Glutamatergic neuron (in vitro differentiated cells): ENCODE measurements at regions not wholly inside any gene's neighbourhood (a gene's known extent, or its start where the extent isn't known, plus 50 kb on each side); places are given as distances from the start of the nearest gene placed in this dataset.

Source experiments
- DNase-seq: peaks from one replicate; pipeline ENCODE4 v3.0.0; 2022
- H3K27ac Mint-ChIP-seq: one replicate; pipeline ENCODE4 v1.8.0; 2020; ENCODE audit warnings: mild to moderate bottlenecking, mixed read lengths, inconsistent platforms; ENCODE audit not compliant: unreplicated experiment
- H3K27me3 Mint-ChIP-seq: one replicate; pipeline ENCODE4 v1.8.0; 2020; ENCODE audit warnings: mild to moderate bottlenecking, moderate library complexity, mixed read lengths, inconsistent platforms; ENCODE audit not compliant: unreplicated experiment
- H3K36me3 Mint-ChIP-seq: one replicate; pipeline ENCODE4 v1.8.0; 2020; ENCODE audit warnings: mild to moderate bottlenecking, mixed read lengths, inconsistent platforms; ENCODE audit not compliant: unreplicated experiment
- H3K4me1 Mint-ChIP-seq: one replicate; pipeline ENCODE4 v1.8.0; 2020; ENCODE audit warnings: mild to moderate bottlenecking, low read depth, mixed read lengths, inconsistent platforms; ENCODE audit not compliant: unreplicated experiment
- H3K4me3 Mint-ChIP-seq: one replicate; pipeline ENCODE4 v1.8.0; 2020; ENCODE audit warnings: mild to moderate bottlenecking, mixed read lengths, inconsistent platforms; ENCODE audit not compliant: unreplicated experiment
- H3K9me3 Mint-ChIP-seq: one replicate; pipeline ENCODE4 v1.8.0; 2020; ENCODE audit warnings: mild to moderate bottlenecking, moderate library complexity, mixed read lengths, inconsistent platforms; ENCODE audit not compliant: unreplicated experiment
- CTCF ChIP-seq: fragments of 200-600 bp; sonication (generic); IDR thresholded peaks from one replicate; pipeline ENCODE4 v1.5.0; 2021; ENCODE audit not compliant: partially characterized antibody, unreplicated experiment

- H3K36me3 Mint-ChIP-seq: no peaks in the 10 kb centered on the region
- peaks cover 1% of the 10 kb centered on the region for H3K27me3 Mint-ChIP-seq
- TF ChIP-seq CTCF: no peak
- DNase-seq: no peak
- peaks cover 10% of the 10 kb centered on the region for H3K4me1 Mint-ChIP-seq
- peaks cover 3% of the 10 kb centered on the region for H3K9me3 Mint-ChIP-seq
- H3K27ac Mint-ChIP-seq: no peak overlapping the region
- H3K4me3 Mint-ChIP-seq: no peak overlapping the region
Observed at GRCh38 chr5:167694325-167695147, 596.9 kb upstream of the WWC1 start.

- Mint-ChIP-seq H3K9me3 (peaks cover 3% of the 10 kb centered on the region), H3K27ac (no peak overlapping the region), H3K36me3 (no peaks in the 10 kb centered on the region), H3K4me3 (no peak overlapping the region), H3K27me3 (peaks cover 1% of the 10 kb centered on the region), H3K4me1 (peaks cover 17% of the 10 kb centered on the region)
- no peak for TF ChIP-seq CTCF
- DNase-seq: no peak
Observed at GRCh38 chr5:167696558-167697314, 594.7 kb upstream of the WWC1 start.

GRCh38 chr5:167699432-167699831 is 592.0 kb upstream of the WWC1 start:
- Mint-ChIP-seq H3K27ac (no peak overlapping the region), H3K36me3 (no peaks in the 10 kb centered on the region), H3K4me3 (no peak overlapping the region), H3K4me1 (peaks cover 12% of the 10 kb centered on the region), H3K27me3 (peaks cover 1% of the 10 kb centered on the region), H3K9me3 (no peaks in the 10 kb centered on the region)
- no peak for DNase-seq
- no peak for TF ChIP-seq CTCF

- Mint-ChIP-seq H3K9me3 (no peaks in the 10 kb centered on the region), H3K27me3 (peaks cover 1% of the 10 kb centered on the region), H3K4me1 (peaks cover 12% of the 10 kb centered on the region), H3K36me3 (no peaks in the 10 kb centered on the region), H3K4me3 (no peak overlapping the region), H3K27ac (no peak overlapping the region)
- TF ChIP-seq CTCF: no peak
- DNase-seq: no peak
Observed at GRCh38 chr5:167701051-167701450, 590.4 kb upstream of the WWC1 start.

- no peaks in the 10 kb centered on the region for H3K36me3 Mint-ChIP-seq
- H3K27ac Mint-ChIP-seq: no peak overlapping the region
- H3K9me3 Mint-ChIP-seq: no peaks in the 10 kb centered on the region
- peaks cover 10% of the 10 kb centered on the region for H3K4me1 Mint-ChIP-seq
- no peak for DNase-seq
- TF ChIP-seq CTCF: no peak
- H3K4me3 Mint-ChIP-seq: no peak overlapping the region
- no peaks in the 10 kb centered on the region for H3K27me3 Mint-ChIP-seq
Observed at GRCh38 chr5:167702014-167702413, 589.4 kb upstream of the WWC1 start.
